H1 (cell line): ENCODE measurements at regions not wholly inside any gene's neighbourhood (a gene's known extent, or its start where the extent isn't known, plus 50 kb on each side); places are given as distances from the start of the nearest gene placed in this dataset.

Experiments
- CHD2 ChIP-seq: IDR thresholded peaks from 2 replicates; pipeline ENCODE4 v1.6.1; 2012; ENCODE audit warnings: low read length, improper control_type of control experiment
- KDM4A ChIP-seq: IDR thresholded peaks from one replicate; pipeline ENCODE4 v1.7.1; 2012; ENCODE audit warnings: low read depth, mild to moderate bottlenecking, moderate library complexity, low read length, inconsistent platforms; ENCODE audit not compliant: severe bottlenecking
- MAX ChIP-seq: IDR thresholded peaks from 2 replicates; pipeline ENCODE4 v1.6.1; 2012; ENCODE audit warnings: inconsistent platforms
- POLR2A ChIP-seq, 2 experiments: IDR thresholded peaks; 1 replicate in 1 of 2; 2 replicates in 1 of 2; pipeline ENCODE4 v1.6.1; 2011; ENCODE audit warnings: low read depth in 2 of 2, low read length in 2 of 2, mild to moderate bottlenecking in 2 of 2; ENCODE audit errors: control extremely low read depth in 1 of 2
- RBBP5 ChIP-seq: IDR thresholded peaks from 2 replicates; pipeline ENCODE4 v1.7.1; 2012; ENCODE audit warnings: low read depth, mild to moderate bottlenecking, inconsistent platforms, low read length, moderate library complexity, borderline replicate concordance
- SIN3A ChIP-seq, 2 experiments: IDR thresholded peaks in 1 of 2; conservative IDR thresholded peaks in 1 of 2; 2 replicates each; pipeline ENCODE4 v1.6.1; 2011 to 2012; ENCODE audit warnings: low read length in 2 of 2, improper control_type of control experiment in 1 of 2, low read depth in 1 of 2, mild to moderate bottlenecking in 1 of 2
- SP1 ChIP-seq: IDR thresholded peaks from 2 replicates; pipeline ENCODE4 v1.6.1; 2011; ENCODE audit warnings: low read depth, low read length

- TF ChIP-seq SIN3A (conservative IDR thresholded peaks at IDR 0.05 in 1 of 2, IDR thresholded peaks at IDR 0.05 in 1 of 2; ENCODE audit: low read depth in 1 of 2, low read length in 2 of 2) (no peak), KDM4A (no peak), POLR2A (IDR thresholded peaks at IDR 0.05; ENCODE audit: control extremely low read depth in 1 of 2, low read depth in 2 of 2, low read length in 2 of 2) (no peak), CHD2 (no peak), SP1 (no peak), RBBP5 (no peak), MAX (no peak)
Measured at GRCh38 chr15:37789397-37789786, 145.0 kb upstream of the TMCO5A start (continued).
